SJSA1 (cell line): ENCODE measurements at regions not wholly inside any gene's neighbourhood (a gene's known extent, or its start where the extent isn't known, plus 50 kb on each side); places are given as distances from the start of the nearest gene placed in this dataset.

Experiments used
- DNase-seq, 2 experiments: peaks; one replicate each; pipeline ENCODE4 v3.0.0-alpha.2; 2015 to 2020; ENCODE audit warnings: low spot score in 2 of 2, low read depth in 1 of 2
- H3K27ac ChIP-seq: fragments of 250-450 bp; sonication (Bioruptor Pico); 2 replicates; pipeline ENCODE4 v1.5.1; 2020; ENCODE audit warnings: mild to moderate bottlenecking, moderate library complexity
- H3K27me3 ChIP-seq: fragments of 250-450 bp; sonication (Bioruptor Pico); replicated peaks from 2 replicates; pipeline ENCODE4 v1.5.1; 2020; ENCODE audit warnings: mild to moderate bottlenecking, moderate library complexity
- H3K36me3 ChIP-seq: fragments of 250-450 bp; sonication (Bioruptor Pico); 2 replicates; pipeline ENCODE4 v1.5.1; 2020; ENCODE audit warnings: mild to moderate bottlenecking
- H3K4me1 ChIP-seq: fragments of 250-450 bp; sonication (Bioruptor Pico); replicated peaks from 2 replicates; pipeline ENCODE4 v1.6.1; 2021; ENCODE audit warnings: mild to moderate bottlenecking
- H3K4me3 ChIP-seq: fragments of 250-450 bp; sonication (Bioruptor Pico); 2 replicates; pipeline ENCODE4 v1.5.1; 2020; ENCODE audit warnings: mild to moderate bottlenecking
- H3K9me3 ChIP-seq: fragments of 250-450 bp; sonication (Bioruptor Pico); replicated peaks from 2 replicates; pipeline ENCODE4 v1.5.1; 2020; ENCODE audit warnings: mild to moderate bottlenecking

DNA sequence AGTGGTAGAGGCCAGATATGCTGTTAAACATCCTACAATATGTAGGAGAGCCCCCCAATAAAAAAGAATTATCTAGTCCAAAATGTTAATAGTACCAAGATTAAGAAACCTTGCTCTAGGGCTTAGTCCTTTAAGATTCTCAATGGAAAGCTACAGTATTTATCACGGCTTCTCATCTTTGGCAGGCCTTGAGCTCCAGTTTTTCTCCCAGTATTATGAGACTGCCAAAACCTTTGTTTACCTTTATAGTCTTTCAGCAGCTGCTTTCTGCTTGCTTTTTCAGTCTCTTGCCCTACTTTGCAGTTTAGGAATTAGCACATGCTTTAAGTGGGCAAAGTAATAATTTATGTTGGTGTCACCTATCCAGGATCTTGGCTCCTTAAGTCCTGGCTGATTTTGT lies 59.7 kb downstream of the NHLRC1 start:
- DNase-seq = no peak
- H3K4me3 ChIP-seq = no peak overlapping the region
- H3K27ac ChIP-seq = no peak overlapping the region
- no peaks in the 10 kb centered on the region for H3K4me1 ChIP-seq
- no peaks in the 10 kb centered on the region; the same call in 1 of the 2 replicates for H3K9me3 ChIP-seq
- no peaks in the 10 kb centered on the region for H3K36me3 ChIP-seq
- no peaks in the 10 kb centered on the region for H3K27me3 ChIP-seq

DNA sequence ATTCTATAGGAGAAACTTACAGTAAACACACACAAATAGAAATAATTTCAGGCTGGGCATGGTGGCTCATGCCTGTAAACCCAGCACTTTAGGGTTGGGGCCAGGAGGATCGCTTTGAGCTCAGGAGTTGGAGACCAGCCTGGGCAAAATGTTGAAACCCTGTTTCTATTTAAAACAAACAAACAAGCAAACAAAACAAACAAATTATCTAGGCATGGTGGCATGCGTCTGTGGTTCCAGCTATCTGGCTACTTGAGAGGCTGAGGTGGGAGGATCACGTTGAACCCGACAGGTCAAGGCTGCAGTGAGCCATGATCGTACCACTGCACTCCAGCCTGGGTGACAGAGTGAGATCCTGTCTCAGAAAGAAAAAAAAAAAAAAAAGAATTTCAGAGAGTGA lies 64.0 kb downstream of the NHLRC1 start:
- H3K27me3 ChIP-seq = no peaks in the 10 kb centered on the region
- H3K4me1 ChIP-seq = no peaks in the 10 kb centered on the region; the same call in 1 of the 2 replicates
- H3K9me3 ChIP-seq = no peaks in the 10 kb centered on the region
- no peak overlapping the region for H3K4me3 ChIP-seq
- no peaks in the 10 kb centered on the region for H3K36me3 ChIP-seq
- DNase-seq = no peak
- H3K27ac ChIP-seq = no peak overlapping the region

DNA sequence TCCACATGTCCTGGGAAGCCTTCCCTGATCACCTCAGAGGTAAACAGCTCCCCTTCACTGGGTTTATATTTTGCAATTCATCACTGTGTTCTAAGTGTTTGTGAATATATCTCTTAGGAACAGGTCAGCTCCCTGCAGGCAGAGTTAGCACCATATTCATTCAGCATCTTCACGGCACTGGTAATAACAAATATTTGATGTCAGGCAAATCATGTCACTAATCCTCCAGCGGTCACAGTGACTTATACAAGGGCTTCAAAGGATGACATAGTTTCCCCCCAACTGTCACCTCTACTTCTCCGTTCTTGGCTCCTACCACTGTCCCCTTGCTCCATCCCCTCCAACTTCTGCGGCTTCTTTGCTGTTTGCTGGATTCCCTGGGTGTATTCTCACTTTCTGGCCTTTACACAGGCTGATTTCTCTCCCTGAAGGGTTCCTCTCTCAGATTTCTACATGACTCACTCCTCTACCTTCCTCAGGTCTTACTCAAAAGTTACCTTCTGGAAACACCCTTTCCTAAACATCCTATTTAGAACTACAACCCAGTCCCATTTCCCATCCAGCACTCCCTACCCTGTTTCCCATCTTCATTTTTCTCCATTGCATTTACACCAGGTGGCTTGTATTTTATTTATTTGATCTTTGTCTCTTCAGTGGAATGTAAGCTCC lies 66.6 kb downstream of the NHLRC1 start:
- no peak overlapping the region for H3K27ac ChIP-seq
- H3K4me1 ChIP-seq = no peaks in the 10 kb centered on the region; the same call in 1 of the 2 replicates
- H3K36me3 ChIP-seq = no peaks in the 10 kb centered on the region
- no peaks in the 10 kb centered on the region for H3K9me3 ChIP-seq
- H3K27me3 ChIP-seq = no peaks in the 10 kb centered on the region
- H3K4me3 ChIP-seq = no peak overlapping the region
- DNase-seq = no peak

GRCh38 chr6:18055098-18055497 lies 67.4 kb downstream of the NHLRC1 start:
- no peaks in the 10 kb centered on the region for H3K9me3 ChIP-seq
- no peak overlapping the region for H3K27ac ChIP-seq
- H3K4me3 ChIP-seq = no peak overlapping the region
- H3K36me3 ChIP-seq = no peaks in the 10 kb centered on the region
- no peaks in the 10 kb centered on the region for H3K27me3 ChIP-seq
- no peaks in the 10 kb centered on the region; the same call in 1 of the 2 replicates for H3K4me1 ChIP-seq
- DNase-seq = no peak

DNA sequence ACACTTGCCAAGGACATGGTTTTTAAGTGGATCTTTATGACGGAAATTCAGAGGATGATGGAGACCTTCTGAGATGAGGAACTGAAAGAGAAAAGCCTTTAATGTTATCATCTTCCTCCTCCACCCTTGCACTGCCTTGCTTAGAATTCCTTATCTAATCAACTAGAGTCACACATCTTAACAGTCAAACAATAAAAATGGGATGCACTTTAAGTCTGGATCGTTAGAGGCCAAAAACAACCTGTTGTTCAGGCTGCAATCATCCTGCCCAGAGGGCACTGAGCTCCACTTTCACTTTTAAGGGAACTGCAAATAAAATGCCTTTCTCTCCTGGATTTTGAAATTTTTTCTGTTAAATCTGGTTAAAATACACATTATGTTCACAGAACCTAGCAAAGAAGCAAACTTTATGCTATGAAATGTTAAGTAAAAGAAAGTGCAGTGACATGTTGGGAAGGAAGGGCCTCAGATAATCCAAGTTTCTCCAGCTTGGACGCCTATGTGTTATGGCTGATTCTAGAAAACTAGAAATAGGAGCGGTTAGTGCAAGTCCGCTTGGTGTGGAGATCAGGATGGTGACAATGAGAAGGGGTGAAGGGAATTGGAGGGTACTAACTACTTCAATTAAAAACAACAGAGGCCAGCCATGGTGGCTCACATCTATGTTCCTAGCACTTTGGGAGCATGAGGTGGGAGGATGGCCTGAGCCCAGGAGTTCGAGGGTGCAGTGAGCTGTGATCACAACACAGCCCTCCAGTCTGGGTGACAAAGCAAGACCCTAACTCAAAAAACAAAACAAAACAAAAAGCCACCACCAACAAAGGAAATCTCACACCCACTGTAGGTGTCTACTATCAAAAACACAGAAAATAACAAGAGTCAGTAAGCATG lies 66.4 kb upstream of the KIF13A start:
- DNase-seq = no peak
- Histone ChIP-seq H3K36me3 (no peaks in the 10 kb centered on the region), H3K9me3 (no peaks in the 10 kb centered on the region), H3K4me3 (no peak overlapping the region), H3K27ac (no peak overlapping the region), H3K27me3 (no peaks in the 10 kb centered on the region), H3K4me1 (no peaks in the 10 kb centered on the region; the same call in 1 of the 2 replicates)

GRCh38 chr6:18053078-18053477 lies 65.6 kb upstream of the KIF13A start:
- no peak for DNase-seq
- H3K9me3 ChIP-seq = no peaks in the 10 kb centered on the region
- H3K27ac ChIP-seq = no peak overlapping the region
- no peak overlapping the region for H3K4me3 ChIP-seq
- no peaks in the 10 kb centered on the region for H3K27me3 ChIP-seq
- H3K36me3 ChIP-seq = no peaks in the 10 kb centered on the region
- no peaks in the 10 kb centered on the region; the same call in 1 of the 2 replicates for H3K4me1 ChIP-seq

DNA sequence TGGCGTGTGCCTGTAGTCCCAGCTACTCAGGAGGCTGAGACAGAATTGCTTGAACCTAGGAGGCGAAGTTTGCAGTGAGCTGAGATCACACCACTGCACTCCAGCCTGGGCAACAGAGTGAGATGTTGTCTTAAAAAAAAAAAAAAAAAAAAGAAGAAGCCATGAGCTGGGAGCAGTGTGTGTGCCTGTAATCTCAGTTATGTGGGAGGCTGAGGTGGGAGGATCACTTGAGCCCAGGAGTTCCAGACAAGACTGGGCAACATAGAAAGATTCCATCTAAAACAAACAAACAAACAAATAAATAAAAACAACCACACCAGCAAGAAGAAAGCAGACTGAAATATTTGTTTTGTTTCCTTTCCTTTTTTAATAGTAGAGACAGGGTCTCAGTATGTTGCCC lies 62.2 kb upstream of the KIF13A start:
- Histone ChIP-seq H3K27ac (no peak overlapping the region), H3K4me1 (peaks cover 12% of the 10 kb centered on the region), H3K36me3 (no peaks in the 10 kb centered on the region), H3K4me3 (no peak overlapping the region), H3K27me3 (no peaks in the 10 kb centered on the region), H3K9me3 (no peaks in the 10 kb centered on the region)
- no peak for DNase-seq

GRCh38 chr6:18048953-18049630 lies 61.7 kb upstream of the KIF13A start:
- Histone ChIP-seq H3K4me3 (no peak overlapping the region), H3K27me3 (no peaks in the 10 kb centered on the region), H3K36me3 (no peaks in the 10 kb centered on the region), H3K4me1 (peaks cover 17% of the 10 kb centered on the region), H3K9me3 (no peaks in the 10 kb centered on the region), H3K27ac (no peak overlapping the region)
- DNase-seq = no peak

GRCh38 chr6:18047406-18047805 lies 60.0 kb upstream of the KIF13A start:
- peaks cover 32% of the 10 kb centered on the region for H3K4me1 ChIP-seq
- no peaks in the 10 kb centered on the region for H3K9me3 ChIP-seq
- no peak overlapping the region for H3K27ac ChIP-seq
- no peaks in the 10 kb centered on the region for H3K27me3 ChIP-seq
- DNase-seq = no peak
- no peaks in the 10 kb centered on the region for H3K36me3 ChIP-seq
- H3K4me3 ChIP-seq = no peak overlapping the region

- no peak overlapping the region for H3K27ac ChIP-seq
- no peaks in the 10 kb centered on the region for H3K27me3 ChIP-seq
- H3K4me3 ChIP-seq = no peak overlapping the region
- H3K4me1 ChIP-seq = peaks cover 35% of the 10 kb centered on the region
- no peak for DNase-seq
- H3K36me3 ChIP-seq = no peaks in the 10 kb centered on the region
- no peaks in the 10 kb centered on the region for H3K9me3 ChIP-seq
These were observed 58.1 kb upstream of the KIF13A start for GRCh38 chr6:18045507-18045906.

GRCh38 chr6:18044108-18044783 lies 56.8 kb upstream of the KIF13A start:
- Histone ChIP-seq H3K36me3 (no peaks in the 10 kb centered on the region), H3K27ac (peak overlapping the region; percentile 12; the same call in 1 of the 2 replicates), H3K4me3 (no peak overlapping the region), H3K9me3 (no peaks in the 10 kb centered on the region), H3K27me3 (no peaks in the 10 kb centered on the region), H3K4me1 (peaks cover 40% of the 10 kb centered on the region)
- no peak for DNase-seq

GRCh38 chr6:18042536-18043145 lies 55.2 kb upstream of the KIF13A start:
- no peak for DNase-seq
- Histone ChIP-seq H3K4me3 (no peak overlapping the region), H3K27ac (peak overlapping the region; percentile 74; the same call in 1 of the 2 replicates), H3K27me3 (no peaks in the 10 kb centered on the region), H3K36me3 (no peaks in the 10 kb centered on the region), H3K4me1 (peaks cover 47% of the 10 kb centered on the region), H3K9me3 (no peaks in the 10 kb centered on the region)

DNA sequence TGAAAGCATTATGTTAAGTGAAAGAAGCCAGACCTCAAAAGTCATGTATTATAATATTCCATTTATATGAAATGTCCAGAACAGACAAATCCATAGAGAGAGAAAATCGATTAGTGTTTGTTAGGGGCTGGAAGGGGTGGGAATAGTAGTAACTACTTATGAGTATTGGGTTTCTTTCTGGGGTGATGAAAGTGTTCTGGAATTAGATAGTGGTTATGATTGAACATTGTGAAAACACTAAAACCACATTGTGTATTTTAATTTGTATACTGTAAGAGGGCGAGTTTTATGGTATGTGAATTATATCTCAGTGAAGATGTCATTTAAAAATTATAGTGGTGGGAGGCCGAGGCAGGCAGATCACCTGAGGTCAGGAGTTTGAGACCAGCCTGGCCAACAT lies 52.0 kb upstream of the KIF13A start:
- H3K4me1 ChIP-seq = peaks cover 34% of the 10 kb centered on the region
- no peaks in the 10 kb centered on the region for H3K9me3 ChIP-seq
- H3K4me3 ChIP-seq = no peak overlapping the region
- H3K27me3 ChIP-seq = no peaks in the 10 kb centered on the region
- no peaks in the 10 kb centered on the region for H3K36me3 ChIP-seq
- peak overlapping the region; percentile 15; the same call in 1 of the 2 replicates for H3K27ac ChIP-seq
- no peak for DNase-seq
